Fibroblast of skin of scalp (primary cell): ENCODE measurements at regions not wholly inside any gene's neighbourhood (a gene's known extent, or its start where the extent isn't known, plus 50 kb on each side); places are given as distances from the start of the nearest gene placed in this dataset.

Source experiments
- DNase-seq: peaks from one replicate; pipeline ENCODE4 v3.0.0-alpha.2; 2013

- no peak for DNase-seq
These were observed 156.2 kb downstream of the TNFSF18 start for GRCh38 chr1:172894349-172895049.

GRCh38 chr1:172895050-172895460 is 155.7 kb downstream of the TNFSF18 start:
- no peak for DNase-seq

- DNase-seq = peak; percentile 36
These were observed 155.0 kb downstream of the TNFSF18 start for GRCh38 chr1:172895761-172896160.

- DNase-seq = peak; percentile 80
These were observed 153.0 kb downstream of the TNFSF18 start for GRCh38 chr1:172897738-172898137.

- peak; percentile 36 for DNase-seq
These were observed 151.9 kb downstream of the TNFSF18 start for GRCh38 chr1:172898866-172899265.

GRCh38 chr1:172900376-172900997 is 150.3 kb downstream of the TNFSF18 start:
- DNase-seq = peak; percentile 20

GRCh38 chr1:172902200-172902599 is 148.5 kb downstream of the TNFSF18 start:
- no peak for DNase-seq

- peak; percentile 91 for DNase-seq
These were observed 147.8 kb downstream of the TNFSF18 start for GRCh38 chr1:172902861-172903381.

- DNase-seq = peak; percentile 85
These were observed 147.0 kb downstream of the TNFSF18 start for GRCh38 chr1:172903581-172904220.

GRCh38 chr1:172905452-172905851 is 145.3 kb downstream of the TNFSF18 start:
- DNase-seq = no peak

GRCh38 chr1:172906778-172907592 is 143.8 kb downstream of the TNFSF18 start:
- DNase-seq = peak; percentile 91

- DNase-seq = no peak
These were observed 142.9 kb downstream of the TNFSF18 start for GRCh38 chr1:172907834-172908326.

- DNase-seq = peak; percentile 91
These were observed 141.0 kb downstream of the TNFSF18 start for GRCh38 chr1:172909606-172910326.

- DNase-seq = no peak
These were observed 137.9 kb downstream of the TNFSF18 start for GRCh38 chr1:172912765-172913260.

GRCh38 chr1:172914501-172915144 is 136.1 kb downstream of the TNFSF18 start:
- DNase-seq = peak; percentile 47

GRCh38 chr1:172915271-172915670 is 135.5 kb downstream of the TNFSF18 start:
- DNase-seq = no peak

GRCh38 chr1:172916116-172916515 is 134.6 kb downstream of the TNFSF18 start:
- DNase-seq = peak; percentile 57

- DNase-seq = peak; percentile 97
These were observed 132.8 kb downstream of the TNFSF18 start for GRCh38 chr1:172917972-172918371.

GRCh38 chr1:172918478-172918877 is 132.3 kb downstream of the TNFSF18 start:
- no peak for DNase-seq

- DNase-seq = no peak
These were observed 124.7 kb downstream of the TNFSF18 start for GRCh38 chr1:172926070-172926469.

GRCh38 chr1:172928412-172928811 is 122.3 kb downstream of the TNFSF18 start:
- DNase-seq = peak; percentile 61
